HG03045 (cell line): ENCODE measurements at regions not wholly inside any gene's neighbourhood (a gene's known extent, or its start where the extent isn't known, plus 50 kb on each side); places are given as distances from the start of the nearest gene placed in this dataset.

ENCODE experiments used
- ATAC-seq: cut with Tn5 transposase; IDR thresholded peaks from one replicate; pipeline ENCODE4 v1.9.1; 2021; ENCODE audit warnings: mild to moderate bottlenecking, moderate library complexity; ENCODE audit not compliant: unreplicated experiment

- ATAC-seq = no peak
Observed at GRCh38 chr5:85168474-85168873, 783.8 kb upstream of the EDIL3 start.

DNA sequence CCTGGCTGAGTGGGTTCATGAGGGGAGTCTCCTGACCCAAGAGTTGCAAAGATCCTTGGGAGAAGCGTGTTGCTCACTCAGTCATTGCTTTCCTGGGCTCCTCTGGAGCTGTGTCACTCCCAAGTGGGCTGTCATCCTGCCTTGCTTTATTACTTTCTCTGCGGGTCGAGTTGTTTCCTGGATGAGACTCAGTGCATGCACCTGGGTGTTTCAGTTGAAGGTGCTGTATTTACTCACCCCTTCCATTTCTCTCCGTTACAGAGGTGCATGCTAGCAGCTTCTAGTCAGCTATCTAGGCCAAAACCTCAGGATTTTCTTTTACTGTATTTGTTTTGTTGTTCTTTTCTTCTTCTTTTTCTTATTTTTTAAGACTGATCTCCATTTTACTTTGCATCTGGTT, 785.5 kb upstream of the EDIL3 start:
- no peak for ATAC-seq

GRCh38 chr5:85173469-85173868, 788.8 kb upstream of the EDIL3 start:
- no peak for ATAC-seq

GRCh38 chr5:85182344-85182743, 797.7 kb upstream of the EDIL3 start:
- no peak for ATAC-seq

- no peak for ATAC-seq
Observed at GRCh38 chr5:85204289-85204688, 819.6 kb upstream of the EDIL3 start.

DNA sequence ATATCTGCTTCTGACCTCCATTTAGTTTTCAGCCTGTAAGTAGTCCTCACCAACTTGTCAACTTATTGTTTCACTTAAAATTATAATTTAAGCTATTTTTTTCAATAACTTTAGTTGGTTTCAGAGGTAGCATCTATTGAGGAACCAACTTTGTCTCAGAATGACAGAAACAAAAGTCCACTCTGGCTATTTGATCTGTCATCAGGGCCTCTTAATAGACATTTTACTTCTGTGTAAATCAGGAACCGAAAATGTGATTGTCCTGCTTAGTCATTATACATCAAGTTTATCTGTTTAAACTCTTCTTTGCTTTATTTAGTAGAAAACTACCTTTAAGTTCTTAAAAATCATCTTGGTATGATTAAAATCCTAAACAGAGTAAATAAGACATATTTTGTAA, 820.8 kb upstream of the EDIL3 start:
- ATAC-seq = no peak

GRCh38 chr5:85225388-85225787, 840.7 kb upstream of the EDIL3 start:
- ATAC-seq = no peak

- ATAC-seq = no peak
Observed at GRCh38 chr5:85249204-85249603, 864.5 kb upstream of the EDIL3 start.

GRCh38 chr5:85263125-85263524, 878.4 kb upstream of the EDIL3 start:
- ATAC-seq = no peak

DNA sequence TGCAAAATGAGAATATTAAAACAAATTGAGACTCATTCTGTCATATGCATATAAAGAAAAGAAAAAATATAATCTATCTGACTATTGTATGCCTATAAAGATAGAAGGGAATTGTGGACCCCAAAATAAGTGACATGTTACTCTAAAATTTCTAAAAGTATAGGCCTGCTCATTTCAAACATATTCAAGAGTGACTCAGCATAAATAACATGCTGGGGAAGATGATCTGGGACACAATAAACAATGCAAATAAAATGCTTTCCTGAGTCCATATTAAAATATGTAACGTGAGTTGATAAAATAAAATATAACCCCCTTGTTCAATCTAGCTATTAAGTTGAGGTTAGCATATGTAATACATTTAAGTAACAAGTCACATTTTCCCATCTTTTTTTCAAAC, 882.0 kb upstream of the EDIL3 start:
- no peak for ATAC-seq

- ATAC-seq = no peak
Observed at GRCh38 chr5:85268194-85268593, 883.5 kb upstream of the EDIL3 start.

- peak; percentile 77 for ATAC-seq
Observed at GRCh38 chr5:85278193-85278592, 893.5 kb upstream of the EDIL3 start.

DNA sequence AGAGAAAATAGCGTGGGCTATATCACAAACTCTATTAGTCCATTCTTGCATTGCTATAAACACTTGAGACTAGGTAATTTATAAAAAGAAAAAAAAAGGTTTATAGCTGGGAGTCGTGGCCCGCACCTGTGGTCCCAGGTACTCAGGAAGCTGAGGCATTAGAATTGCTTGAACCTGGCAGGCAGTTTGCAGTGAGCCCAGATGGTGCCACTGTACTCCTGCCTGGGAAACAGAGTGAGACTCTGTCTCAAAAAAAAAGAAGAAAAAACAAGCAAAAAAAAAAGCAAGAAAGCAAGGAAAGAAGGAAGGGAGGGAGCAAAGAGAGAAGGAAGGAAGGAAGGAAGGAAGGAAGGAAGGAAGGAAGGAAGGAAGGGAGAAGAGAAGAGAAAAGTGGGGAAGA, 904.2 kb upstream of the EDIL3 start:
- no peak for ATAC-seq

DNA sequence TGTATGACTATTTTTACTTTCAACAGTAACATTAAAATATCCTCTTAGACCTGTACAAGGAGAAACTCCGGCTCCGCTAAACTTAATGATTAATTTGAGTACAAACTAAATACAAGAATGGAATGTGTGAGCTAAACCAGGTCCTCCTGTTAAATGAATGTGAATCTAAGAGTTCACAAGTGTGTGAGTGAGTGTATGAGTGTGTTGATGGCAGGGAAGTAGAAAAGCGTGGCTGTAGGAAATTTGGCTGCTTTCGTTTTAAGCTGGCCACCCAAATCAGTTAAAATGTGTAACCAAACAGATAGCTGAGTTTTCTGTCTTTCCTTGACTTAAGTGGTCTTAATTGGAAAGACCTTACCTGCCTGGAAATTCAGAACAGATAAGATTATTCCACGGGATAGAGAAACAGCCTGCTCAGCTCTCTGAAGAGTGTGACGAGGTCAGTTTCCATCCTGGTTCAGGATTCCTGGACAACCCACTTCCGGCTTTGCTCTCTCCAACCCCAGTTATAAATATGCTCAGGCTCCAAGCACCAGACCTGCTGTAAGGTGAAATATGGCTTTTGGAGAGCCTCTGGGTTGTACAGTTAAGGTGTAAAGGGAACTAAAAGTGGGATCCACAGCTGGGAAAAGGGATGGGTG, 908.6 kb upstream of the EDIL3 start:
- ATAC-seq = no peak

- no peak for ATAC-seq
Observed at GRCh38 chr5:85304524-85304923, 919.8 kb upstream of the EDIL3 start.

DNA sequence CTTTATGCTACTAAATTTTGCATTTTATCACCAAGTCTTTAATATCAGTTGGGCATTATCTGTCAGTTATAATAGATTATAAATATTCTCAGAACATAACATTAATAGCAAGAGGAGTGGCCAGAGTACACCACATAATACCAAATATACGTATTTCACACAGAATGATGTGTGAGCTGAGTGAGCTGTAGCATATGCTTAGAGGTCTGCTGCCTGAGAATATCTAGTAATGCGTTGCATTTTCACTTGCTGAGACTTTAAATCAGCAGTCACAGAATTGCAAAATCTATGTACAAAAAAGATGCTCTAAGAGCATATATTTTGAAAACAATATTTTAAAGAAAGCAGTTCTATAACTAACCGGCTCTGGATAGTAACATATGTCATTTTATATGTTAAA, 921.1 kb upstream of the EDIL3 start:
- ATAC-seq = no peak

GRCh38 chr5:85311536-85311935, 926.9 kb upstream of the EDIL3 start:
- no peak for ATAC-seq

GRCh38 chr5:85320495-85320894, 935.8 kb upstream of the EDIL3 start:
- no peak for ATAC-seq

- no peak for ATAC-seq
Observed at GRCh38 chr5:85333276-85333675, 948.6 kb upstream of the EDIL3 start.

- no peak for ATAC-seq
Observed at GRCh38 chr5:85337435-85337834, 952.8 kb upstream of the EDIL3 start.

DNA sequence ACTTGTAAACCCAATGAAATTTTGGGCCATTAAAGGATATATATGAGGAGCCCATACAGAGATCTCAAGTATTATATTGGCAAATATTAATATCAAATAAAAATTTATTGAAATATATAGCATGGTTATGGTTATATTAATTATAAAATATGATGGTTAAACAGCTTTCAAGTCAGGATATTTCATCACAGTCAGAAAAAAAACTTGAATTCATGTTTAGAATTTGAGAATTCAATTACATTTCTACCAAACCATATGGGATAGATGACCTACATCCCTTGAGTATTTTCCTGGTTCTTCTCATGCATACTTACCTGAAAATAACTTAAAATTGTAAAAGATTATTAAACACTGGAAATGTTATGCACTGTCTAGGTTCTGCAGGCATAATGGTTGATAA, 956.1 kb upstream of the EDIL3 start:
- ATAC-seq = no peak

DNA sequence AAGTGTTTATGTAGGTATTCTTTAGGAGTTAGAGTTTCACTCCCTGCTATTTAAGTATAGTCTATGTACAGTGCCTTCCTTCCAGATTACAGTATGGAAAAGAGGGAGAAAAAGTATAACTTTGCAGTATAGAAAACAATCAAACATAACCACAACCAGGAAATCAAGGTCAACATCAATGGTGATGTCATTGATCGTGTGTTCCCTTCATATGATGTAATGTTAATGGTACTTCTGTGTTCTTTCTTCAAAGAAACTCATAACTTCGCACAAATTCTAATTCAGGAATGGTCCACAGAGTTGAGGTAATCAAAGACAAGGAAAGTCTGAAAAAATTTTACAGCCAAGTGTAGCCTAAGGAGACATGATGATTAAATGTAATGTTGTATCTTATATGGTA, 961.1 kb upstream of the EDIL3 start:
- ATAC-seq = no peak

DNA sequence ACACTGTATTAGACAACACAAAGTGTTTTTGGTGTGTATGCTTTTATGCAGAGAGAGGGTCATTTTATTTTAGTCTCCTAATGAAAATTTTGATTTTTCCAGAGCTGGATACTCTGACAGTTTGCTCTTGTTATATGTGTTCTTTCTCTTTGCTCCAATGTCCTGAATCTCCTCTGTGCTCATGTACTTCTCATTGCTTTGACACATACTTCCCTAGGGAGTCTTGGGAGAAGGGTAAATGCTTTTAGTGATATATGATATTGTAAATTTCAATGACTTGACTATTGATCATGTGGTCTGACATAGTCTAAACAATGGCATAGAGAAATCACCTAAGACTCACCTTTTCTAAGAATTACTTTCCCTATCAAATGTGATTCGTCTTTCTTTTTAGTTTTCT, 972.6 kb upstream of the EDIL3 start:
- ATAC-seq = no peak

DNA sequence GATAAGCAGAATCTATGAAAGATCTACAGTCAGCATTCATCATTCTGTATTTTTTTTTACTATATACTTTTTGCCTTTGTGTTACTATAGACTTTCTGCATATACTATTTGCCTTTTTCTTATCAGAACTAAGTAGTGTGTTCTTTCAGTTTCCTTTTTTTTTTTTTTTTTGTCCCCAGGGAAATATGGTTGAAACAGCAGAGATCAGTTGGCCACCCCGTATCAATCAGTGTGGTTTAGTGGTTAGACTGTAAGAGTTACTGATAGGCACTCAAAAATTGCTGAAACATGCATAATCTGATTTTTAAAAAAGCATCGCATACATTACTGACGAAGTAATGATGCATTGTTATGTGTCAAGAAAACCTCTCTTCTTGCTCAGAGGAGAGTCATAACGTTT, 990.8 kb upstream of the EDIL3 start:
- no peak for ATAC-seq
